NAMALWA (cell line): ENCODE measurements at regions not wholly inside any gene's neighbourhood (a gene's known extent, or its start where the extent isn't known, plus 50 kb on each side); places are given as distances from the start of the nearest gene placed in this dataset.
"Not testable (repeated sequence)": the region's sequence is repeated elsewhere in the genome, so short reads cannot be mapped to it uniquely, and the experiment has no call there.

Experiments
- DNase-seq: peaks from one replicate; pipeline ENCODE4 v3.0.0-alpha.2; 2015; ENCODE audit warnings: low spot score

DNA sequence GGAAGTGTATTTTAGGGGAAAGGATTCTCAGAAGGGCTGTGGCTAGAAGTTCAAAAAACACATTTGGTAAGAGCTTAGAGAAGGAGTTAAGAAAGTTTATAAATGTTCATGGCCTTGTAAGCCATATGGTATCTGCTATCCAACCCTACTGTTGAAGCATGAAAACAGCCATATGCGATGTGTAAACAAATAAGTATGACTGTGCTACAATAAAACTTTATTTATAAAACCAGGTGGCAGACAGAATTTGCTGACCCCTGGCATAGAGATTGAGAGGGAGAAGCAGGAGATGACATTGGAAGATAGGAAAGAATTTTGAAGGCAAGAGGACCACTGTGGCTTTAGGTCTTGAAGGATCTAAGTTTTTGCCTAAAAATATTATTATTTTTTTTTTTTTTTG is 583.5 kb downstream of the DOK5 start:
- DNase-seq = no peak

DNA sequence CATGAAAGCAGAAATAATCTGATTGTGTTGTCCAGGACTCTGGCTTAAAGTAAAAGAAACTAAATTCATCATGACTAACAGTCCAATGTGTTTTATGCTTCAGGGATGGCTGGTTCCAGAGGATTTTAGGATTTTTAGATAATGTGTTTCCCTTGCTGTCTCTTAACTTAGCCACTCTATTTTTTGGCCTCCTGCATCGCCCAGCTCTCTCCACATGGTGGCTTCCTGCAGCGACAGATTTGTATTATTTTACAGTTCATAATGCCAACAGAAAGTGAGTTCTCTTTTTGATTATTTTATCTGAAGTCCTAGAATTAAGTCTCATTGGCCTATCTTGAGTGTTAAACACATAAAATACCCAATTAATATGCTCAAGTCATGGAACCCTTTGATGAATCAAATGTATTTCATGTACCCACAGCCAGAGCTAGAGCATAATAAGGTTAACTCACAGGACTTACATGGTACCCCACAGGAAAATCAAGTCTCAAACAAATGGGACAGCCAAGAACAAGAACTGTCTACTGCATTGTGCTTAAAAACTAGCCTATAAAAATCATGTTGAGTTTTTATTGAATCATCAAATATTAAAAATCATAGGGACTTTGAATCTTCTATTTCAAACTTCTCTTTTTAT is 582.5 kb downstream of the DOK5 start:
- peak; percentile 19 for DNase-seq

DNA sequence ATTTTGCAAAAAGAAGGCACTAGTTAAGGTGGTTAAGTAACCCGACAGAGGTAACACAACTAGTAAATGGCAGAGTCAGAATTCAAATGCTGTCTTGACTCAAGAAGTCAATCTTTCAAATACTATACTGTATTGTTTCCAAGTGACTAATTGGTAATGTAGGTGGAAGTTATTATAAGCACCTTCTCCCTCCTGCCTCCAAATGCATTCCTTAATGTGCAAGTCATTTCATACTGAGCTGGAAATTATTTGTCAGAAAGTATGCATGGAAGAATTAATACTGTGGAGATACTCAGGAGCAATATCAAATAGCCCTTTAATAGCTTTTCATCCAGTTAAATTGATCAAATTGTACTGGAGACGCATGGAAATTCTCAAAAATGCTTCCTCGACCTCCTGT is 579.1 kb downstream of the DOK5 start:
- no peak for DNase-seq

GRCh38 chr20:55053389-55053788 is 578.0 kb downstream of the DOK5 start:
- DNase-seq = no peak

DNA sequence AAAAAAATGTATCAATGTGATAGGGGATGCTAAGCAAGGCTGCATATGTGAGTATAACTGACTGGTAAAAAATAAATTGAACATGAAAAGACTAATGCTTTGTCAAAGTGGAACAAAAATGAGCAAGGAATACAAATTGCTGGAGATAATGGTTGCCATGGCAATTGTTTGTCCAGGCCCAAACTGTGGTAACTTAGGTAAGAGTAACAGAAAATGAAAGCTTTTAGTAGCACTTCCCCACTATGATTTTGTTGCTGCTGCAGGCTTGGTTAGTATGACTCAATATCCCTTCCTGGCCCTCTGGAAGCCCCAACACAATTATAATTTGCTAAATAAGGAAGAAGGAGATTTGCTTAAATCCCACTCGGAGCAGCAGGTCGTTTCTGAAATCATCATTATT is 577.1 kb downstream of the DOK5 start:
- no peak for DNase-seq

- DNase-seq = no peak
Observed at GRCh38 chr20:55038684-55039083, 563.3 kb downstream of the DOK5 start.

- no peak for DNase-seq
Observed at GRCh38 chr20:55031971-55032370, 556.6 kb downstream of the DOK5 start.

GRCh38 chr20:55014766-55015165 is 539.4 kb downstream of the DOK5 start:
- DNase-seq = no peak

- no peak for DNase-seq
Observed at GRCh38 chr20:55010761-55011160, 535.4 kb downstream of the DOK5 start.

DNA sequence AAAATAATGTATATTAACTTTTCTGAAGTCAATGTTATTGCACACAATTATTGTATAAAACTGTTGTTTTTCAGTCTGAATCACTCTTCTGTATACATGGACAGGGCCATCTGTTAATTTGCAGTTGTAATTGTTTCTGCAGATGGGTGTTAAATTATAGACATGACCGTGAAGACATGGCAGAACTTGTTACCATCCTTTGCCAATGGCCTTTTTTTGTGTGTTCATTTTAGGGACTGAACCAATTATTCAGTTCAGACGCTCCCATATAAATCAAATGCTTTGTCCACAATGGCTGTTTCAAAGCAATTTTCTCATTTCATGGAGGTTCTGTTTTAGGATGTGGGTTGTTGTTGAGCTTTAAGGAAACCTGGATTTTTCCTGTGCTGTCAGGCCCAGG is 533.7 kb downstream of the DOK5 start:
- no peak for DNase-seq

- no peak for DNase-seq
Observed at GRCh38 chr20:55004044-55004443, 528.7 kb downstream of the DOK5 start.

GRCh38 chr20:54995553-54995952 is 520.2 kb downstream of the DOK5 start:
- DNase-seq = no peak

- no peak for DNase-seq
Observed at GRCh38 chr20:54995011-54995410, 519.6 kb downstream of the DOK5 start.

DNA sequence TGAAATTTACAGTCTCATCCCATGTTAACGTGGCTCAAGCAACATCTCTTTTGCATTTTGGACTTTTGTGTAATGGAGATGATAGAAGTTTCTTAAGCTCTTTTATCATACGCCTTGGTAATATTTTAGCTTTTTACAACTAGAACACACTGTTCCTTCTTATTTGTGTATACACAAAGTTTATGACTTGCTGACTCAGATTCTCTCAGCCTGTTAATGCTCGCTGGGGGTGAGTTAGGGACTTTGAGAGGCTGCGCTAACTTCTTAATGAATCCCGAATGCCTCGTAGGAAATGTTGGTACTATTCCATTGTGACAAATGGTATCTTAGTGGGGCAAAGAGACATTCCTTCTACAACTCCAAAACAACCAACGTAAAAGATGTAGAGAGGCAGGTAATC is 509.7 kb downstream of the DOK5 start:
- DNase-seq = no peak

DNA sequence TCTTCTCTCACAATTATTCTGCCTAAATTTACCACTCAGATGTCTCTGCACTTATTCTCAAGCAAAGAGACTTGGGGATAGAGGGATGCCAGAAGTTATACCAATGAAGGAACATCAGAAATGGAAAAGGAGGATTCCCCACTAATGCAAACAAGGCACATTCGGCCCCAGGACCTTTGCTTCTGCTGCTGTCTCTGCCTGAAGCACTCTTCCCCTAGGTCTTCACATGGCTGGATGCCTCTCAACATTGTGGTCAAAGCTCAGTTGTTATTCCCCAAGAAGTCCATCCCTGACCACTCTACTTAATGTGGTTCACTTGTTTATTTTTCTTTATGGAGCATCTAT is 508.7 kb downstream of the DOK5 start:
- DNase-seq = no peak

GRCh38 chr20:54983394-54984103 is 508.2 kb downstream of the DOK5 start:
- not testable (repeated sequence) for DNase-seq

DNA sequence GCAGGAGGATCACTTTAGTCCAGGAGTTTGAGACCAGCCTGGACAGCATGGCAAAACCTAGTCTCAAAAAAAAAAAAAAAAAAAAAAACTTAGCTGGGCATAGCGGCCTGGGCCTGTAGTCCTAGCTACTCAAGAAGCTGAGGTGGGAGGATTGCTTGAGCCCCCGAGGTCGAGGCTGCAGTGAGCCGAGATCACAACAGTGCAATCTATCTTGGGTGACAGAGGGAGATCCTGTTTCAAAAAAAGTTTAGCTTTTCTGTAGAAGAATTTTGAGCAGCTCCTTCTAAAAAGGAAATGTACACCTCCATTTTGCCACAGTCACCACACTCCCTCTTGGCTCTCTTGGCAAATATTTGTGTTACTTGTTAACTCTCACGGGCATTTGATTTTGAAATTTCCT is 505.8 kb downstream of the DOK5 start:
- DNase-seq = no peak

- peak; percentile 45 for DNase-seq
Observed at GRCh38 chr20:54980103-54980960, 504.9 kb downstream of the DOK5 start.

DNA sequence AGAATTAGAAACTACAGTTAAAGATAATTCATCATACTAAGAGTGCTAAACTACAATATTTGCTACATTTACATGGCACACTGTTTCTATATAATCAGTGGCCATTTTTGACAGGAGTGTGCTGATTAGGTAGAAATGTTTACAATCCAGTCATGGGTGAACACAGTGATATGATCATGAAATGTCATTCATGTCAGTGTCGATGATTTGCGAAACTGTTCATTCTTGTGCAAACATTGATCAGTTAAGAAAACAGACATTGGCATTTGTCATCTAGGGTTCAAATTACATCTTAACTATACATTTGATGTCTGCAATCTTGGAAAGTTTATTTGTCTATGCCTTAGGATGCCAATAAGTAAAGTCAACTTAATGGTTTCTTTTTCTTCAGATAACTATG is 474.9 kb downstream of the DOK5 start:
- no peak for DNase-seq

GRCh38 chr20:54941666-54942065 is 466.3 kb downstream of the DOK5 start:
- no peak for DNase-seq

DNA sequence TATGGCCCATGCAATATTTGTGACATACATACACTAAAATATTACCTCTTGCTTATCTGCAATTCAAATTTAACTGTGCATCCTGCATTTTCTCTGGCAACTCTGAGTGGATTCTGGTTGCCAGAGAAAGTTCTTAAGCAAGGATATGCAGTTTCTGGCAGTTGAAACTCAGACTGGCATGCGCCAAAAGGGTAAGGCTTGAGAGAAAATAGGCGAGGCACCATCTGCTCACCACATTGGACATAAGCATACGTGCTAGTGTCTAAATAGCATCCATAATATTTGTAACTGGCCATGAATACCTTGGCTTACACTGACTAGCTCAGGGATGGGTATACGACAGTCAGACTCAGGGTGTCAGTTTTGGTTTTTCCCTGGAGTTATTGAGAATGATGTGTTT is 465.1 kb downstream of the DOK5 start:
- no peak for DNase-seq

DNA sequence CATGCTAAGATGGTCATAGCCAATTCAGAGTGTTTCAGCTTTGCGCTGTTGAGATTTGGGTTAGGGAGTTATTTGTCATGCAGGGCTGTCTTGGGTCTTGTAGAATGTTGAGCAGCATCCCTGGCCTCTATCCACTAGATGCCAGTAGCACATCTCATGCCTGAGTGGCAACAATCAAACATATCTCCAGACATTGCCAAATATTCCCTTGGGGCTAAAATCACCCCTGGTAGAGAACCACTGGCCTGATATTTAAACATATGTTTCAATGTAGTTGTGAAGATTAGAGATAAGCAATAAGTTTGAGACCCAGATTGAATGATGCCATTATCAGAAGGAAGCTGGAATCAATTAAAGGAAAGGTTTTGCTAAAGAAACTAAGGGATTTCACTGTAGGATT is 463.3 kb downstream of the DOK5 start:
- DNase-seq = no peak

- DNase-seq = no peak
Observed at GRCh38 chr20:54933212-54933904, 458.0 kb downstream of the DOK5 start.
